ENCODE measurements at regions not wholly inside any gene's neighbourhood (a gene's known extent, or its start where the extent isn't known, plus 50 kb on each side); places are given as distances from the start of the nearest gene placed in this dataset.

- H3K27me3 ChIP-seq (ENCODE audit: control insufficient read depth, insufficient read depth, low read length), result no peaks in the 10 kb centered on the region
- H3K9me3 ChIP-seq (replicated peaks; ENCODE audit: low read length), result no peaks in the 10 kb centered on the region
- no peaks in the 10 kb centered on the region for H3K36me3 ChIP-seq (ENCODE audit: insufficient read depth, low read length)
- H3K9ac ChIP-seq (ENCODE audit: low read depth, low read length), result no peak overlapping the region
- H3K4me1 ChIP-seq (ENCODE audit: control insufficient read depth, insufficient read depth, low read length), result peaks cover 26% of the 10 kb centered on the region
- H3K4me3 ChIP-seq (ENCODE audit: low read length), result no peak overlapping the region
- H3K4me2 ChIP-seq (ENCODE audit: low read length), result peak overlapping the region; percentile 46
Observed at GRCh38 chr2:56680971-56681631, 497.3 kb downstream of the CCDC85A start.

GRCh38 chr2:56681659-56682396 lies 498.0 kb downstream of the CCDC85A start:
- no peaks in the 10 kb centered on the region for H3K36me3 ChIP-seq (ENCODE audit: insufficient read depth, low read length)
- H3K27me3 ChIP-seq (ENCODE audit: control insufficient read depth, insufficient read depth, low read length), result no peaks in the 10 kb centered on the region
- H3K4me3 ChIP-seq (ENCODE audit: low read length), result no peak overlapping the region
- H3K9ac ChIP-seq (ENCODE audit: low read depth, low read length), result no peak overlapping the region
- no peaks in the 10 kb centered on the region for H3K9me3 ChIP-seq (replicated peaks; ENCODE audit: low read length)
- peaks cover 31% of the 10 kb centered on the region for H3K4me1 ChIP-seq (ENCODE audit: control insufficient read depth, insufficient read depth, low read length)
- peak overlapping the region; percentile 29 for H3K4me2 ChIP-seq (ENCODE audit: low read length)

- Histone ChIP-seq H3K9ac (ENCODE audit: low read depth, low read length) (no peak overlapping the region), H3K4me3 (ENCODE audit: low read length) (no peak overlapping the region), H3K4me1 (ENCODE audit: control insufficient read depth, insufficient read depth, low read length) (peaks cover 37% of the 10 kb centered on the region), H3K4me2 (ENCODE audit: low read length) (no peak overlapping the region), H3K9me3 (replicated peaks; ENCODE audit: low read length) (no peaks in the 10 kb centered on the region), H3K27me3 (ENCODE audit: control insufficient read depth, insufficient read depth, low read length) (no peaks in the 10 kb centered on the region), H3K36me3 (ENCODE audit: insufficient read depth, low read length) (no peaks in the 10 kb centered on the region)
Observed at GRCh38 chr2:56682397-56682760, 498.6 kb downstream of the CCDC85A start.

GRCh38 chr2:56684327-56684726 lies 500.5 kb downstream of the CCDC85A start:
- H3K9me3 ChIP-seq (replicated peaks; ENCODE audit: low read length), result no peaks in the 10 kb centered on the region
- no peak overlapping the region for H3K9ac ChIP-seq (ENCODE audit: low read depth, low read length)
- no peak overlapping the region for H3K4me2 ChIP-seq (ENCODE audit: low read length)
- peaks cover 43% of the 10 kb centered on the region for H3K4me1 ChIP-seq (ENCODE audit: control insufficient read depth, insufficient read depth, low read length)
- H3K4me3 ChIP-seq (ENCODE audit: low read length), result no peak overlapping the region
- H3K27me3 ChIP-seq (ENCODE audit: control insufficient read depth, insufficient read depth, low read length), result no peaks in the 10 kb centered on the region
- H3K36me3 ChIP-seq (ENCODE audit: insufficient read depth, low read length), result no peaks in the 10 kb centered on the region

DNA sequence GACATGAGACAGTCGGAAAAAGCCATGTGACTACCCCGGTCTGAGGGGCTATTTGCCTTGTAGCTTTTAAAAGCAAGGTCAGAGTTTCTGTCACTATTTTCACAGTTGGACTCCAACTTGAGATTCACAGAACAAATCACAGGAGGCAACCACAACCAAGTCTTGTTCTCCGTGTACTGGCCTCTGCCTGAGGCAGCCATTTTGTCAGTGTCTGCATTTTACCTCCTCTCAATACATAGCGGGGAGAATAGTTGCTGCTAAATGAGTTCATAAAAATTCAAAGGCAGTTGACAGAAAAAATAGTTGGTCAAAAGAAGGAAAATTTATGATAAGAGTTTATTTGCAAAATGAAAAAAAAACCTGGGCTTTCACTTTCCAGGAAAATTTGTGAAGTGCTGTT lies 501.4 kb downstream of the CCDC85A start:
- Histone ChIP-seq H3K27me3 (ENCODE audit: control insufficient read depth, insufficient read depth, low read length) (no peaks in the 10 kb centered on the region), H3K36me3 (ENCODE audit: insufficient read depth, low read length) (no peaks in the 10 kb centered on the region), H3K4me3 (ENCODE audit: low read length) (no peak overlapping the region), H3K9me3 (replicated peaks; ENCODE audit: low read length) (no peaks in the 10 kb centered on the region), H3K4me1 (ENCODE audit: control insufficient read depth, insufficient read depth, low read length) (peaks cover 39% of the 10 kb centered on the region), H3K9ac (ENCODE audit: low read depth, low read length) (no peak overlapping the region), H3K4me2 (ENCODE audit: low read length) (no peak overlapping the region)

- H3K4me1 ChIP-seq (ENCODE audit: control insufficient read depth, insufficient read depth, low read length), result peaks cover 20% of the 10 kb centered on the region
- H3K9ac ChIP-seq (ENCODE audit: low read depth, low read length), result no peak overlapping the region
- no peak overlapping the region for H3K4me2 ChIP-seq (ENCODE audit: low read length)
- H3K9me3 ChIP-seq (replicated peaks; ENCODE audit: low read length), result no peaks in the 10 kb centered on the region
- no peaks in the 10 kb centered on the region for H3K36me3 ChIP-seq (ENCODE audit: insufficient read depth, low read length)
- H3K27me3 ChIP-seq (ENCODE audit: control insufficient read depth, insufficient read depth, low read length), result no peaks in the 10 kb centered on the region
- no peak overlapping the region for H3K4me3 ChIP-seq (ENCODE audit: low read length)
Observed at GRCh38 chr2:56687169-56687568, 503.4 kb downstream of the CCDC85A start.

DNA sequence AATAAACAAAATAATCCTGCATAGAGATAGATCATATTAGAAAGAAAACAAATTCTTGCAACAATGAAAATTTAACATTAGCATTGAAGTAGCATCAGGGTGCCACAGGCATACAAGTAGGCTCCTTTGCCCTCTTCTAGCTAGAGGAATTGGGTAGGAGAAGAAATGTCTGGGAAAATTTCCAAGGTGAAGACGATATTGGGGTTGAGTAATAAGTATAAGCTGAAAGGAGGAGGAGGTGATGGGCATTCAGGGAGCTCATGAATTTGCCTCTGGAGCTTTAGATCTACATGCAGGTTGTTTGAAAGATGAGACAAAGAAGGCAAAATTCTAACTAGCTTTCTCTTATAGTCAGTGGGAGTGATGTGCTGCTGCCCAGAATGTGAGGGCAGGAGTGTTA lies 504.9 kb downstream of the CCDC85A start:
- no peaks in the 10 kb centered on the region for H3K36me3 ChIP-seq (ENCODE audit: insufficient read depth, low read length)
- H3K9me3 ChIP-seq (replicated peaks; ENCODE audit: low read length), result no peaks in the 10 kb centered on the region
- no peak overlapping the region for H3K9ac ChIP-seq (ENCODE audit: low read depth, low read length)
- H3K27me3 ChIP-seq (ENCODE audit: control insufficient read depth, insufficient read depth, low read length), result no peaks in the 10 kb centered on the region
- peaks cover 17% of the 10 kb centered on the region for H3K4me1 ChIP-seq (ENCODE audit: control insufficient read depth, insufficient read depth, low read length)
- H3K4me3 ChIP-seq (ENCODE audit: low read length), result no peak overlapping the region
- no peak overlapping the region for H3K4me2 ChIP-seq (ENCODE audit: low read length)

- H3K36me3 ChIP-seq (ENCODE audit: insufficient read depth, low read length), result no peaks in the 10 kb centered on the region
- no peak overlapping the region for H3K9ac ChIP-seq (ENCODE audit: low read depth, low read length)
- peaks cover 3% of the 10 kb centered on the region for H3K4me1 ChIP-seq (ENCODE audit: control insufficient read depth, insufficient read depth, low read length)
- H3K4me2 ChIP-seq (ENCODE audit: low read length), result no peak overlapping the region
- no peaks in the 10 kb centered on the region for H3K27me3 ChIP-seq (ENCODE audit: control insufficient read depth, insufficient read depth, low read length)
- no peak overlapping the region for H3K4me3 ChIP-seq (ENCODE audit: low read length)
- H3K9me3 ChIP-seq (replicated peaks; ENCODE audit: low read length), result no peaks in the 10 kb centered on the region
Observed at GRCh38 chr2:56693501-56693900, 509.7 kb downstream of the CCDC85A start.

- no peak overlapping the region for H3K9ac ChIP-seq (ENCODE audit: low read depth, low read length)
- H3K4me1 ChIP-seq (ENCODE audit: control insufficient read depth, insufficient read depth, low read length), result no peaks in the 10 kb centered on the region
- no peaks in the 10 kb centered on the region for H3K36me3 ChIP-seq (ENCODE audit: insufficient read depth, low read length)
- H3K27me3 ChIP-seq (ENCODE audit: control insufficient read depth, insufficient read depth, low read length), result no peaks in the 10 kb centered on the region
- no peak overlapping the region for H3K4me3 ChIP-seq (ENCODE audit: low read length)
- no peaks in the 10 kb centered on the region for H3K9me3 ChIP-seq (replicated peaks; ENCODE audit: low read length)
- no peak overlapping the region for H3K4me2 ChIP-seq (ENCODE audit: low read length)
Observed at GRCh38 chr2:56703001-56703400, 519.2 kb downstream of the CCDC85A start.

DNA sequence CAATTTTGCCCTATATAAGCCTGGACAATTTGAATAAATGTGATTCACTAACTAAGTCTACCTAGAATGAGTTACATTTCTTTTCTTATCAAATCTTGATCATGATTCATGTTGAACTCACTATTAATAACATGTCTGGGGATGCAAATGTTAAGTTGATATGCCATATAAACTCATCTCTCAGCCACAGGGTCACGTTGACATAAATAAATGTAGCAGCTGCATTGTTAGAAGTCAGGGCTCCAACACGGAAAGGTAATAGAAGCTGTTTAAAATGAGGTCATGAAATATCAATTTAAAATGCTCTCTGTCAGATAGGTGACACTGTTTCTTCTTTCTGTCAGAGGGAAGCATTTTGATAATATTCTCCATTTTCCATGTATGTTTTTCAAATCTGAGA lies 521.9 kb downstream of the CCDC85A start:
- H3K36me3 ChIP-seq (ENCODE audit: insufficient read depth, low read length), result no peaks in the 10 kb centered on the region
- H3K27me3 ChIP-seq (ENCODE audit: control insufficient read depth, insufficient read depth, low read length), result no peaks in the 10 kb centered on the region
- no peaks in the 10 kb centered on the region for H3K4me1 ChIP-seq (ENCODE audit: control insufficient read depth, insufficient read depth, low read length)
- H3K9me3 ChIP-seq (replicated peaks; ENCODE audit: low read length), result no peaks in the 10 kb centered on the region
- H3K4me3 ChIP-seq (ENCODE audit: low read length), result no peak overlapping the region
- no peak overlapping the region for H3K9ac ChIP-seq (ENCODE audit: low read depth, low read length)
- no peak overlapping the region for H3K4me2 ChIP-seq (ENCODE audit: low read length)

DNA sequence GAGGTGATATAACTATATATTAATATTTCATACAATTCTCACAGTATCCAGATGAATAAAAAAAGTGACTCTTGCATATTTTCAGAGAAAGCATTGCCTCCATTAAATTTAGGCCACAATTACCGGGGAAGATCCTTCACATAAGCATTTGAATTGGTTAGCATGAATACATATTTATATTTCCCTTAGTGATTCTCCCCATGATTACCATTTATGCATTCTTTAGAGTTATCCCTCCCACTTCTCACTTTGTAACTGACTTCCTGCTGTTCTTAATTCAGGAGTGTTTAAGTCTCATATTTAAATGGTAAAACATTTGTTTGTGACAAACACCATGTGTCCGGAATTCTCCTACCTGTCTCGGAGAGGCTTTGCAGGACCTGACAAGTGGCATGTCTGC lies 523.4 kb downstream of the CCDC85A start:
- no peaks in the 10 kb centered on the region for H3K4me1 ChIP-seq (ENCODE audit: control insufficient read depth, insufficient read depth, low read length)
- H3K9me3 ChIP-seq (replicated peaks; ENCODE audit: low read length), result no peaks in the 10 kb centered on the region
- no peak overlapping the region for H3K4me3 ChIP-seq (ENCODE audit: low read length)
- no peak overlapping the region for H3K4me2 ChIP-seq (ENCODE audit: low read length)
- no peak overlapping the region for H3K9ac ChIP-seq (ENCODE audit: low read depth, low read length)
- no peaks in the 10 kb centered on the region for H3K27me3 ChIP-seq (ENCODE audit: control insufficient read depth, insufficient read depth, low read length)
- no peaks in the 10 kb centered on the region for H3K36me3 ChIP-seq (ENCODE audit: insufficient read depth, low read length)

DNA sequence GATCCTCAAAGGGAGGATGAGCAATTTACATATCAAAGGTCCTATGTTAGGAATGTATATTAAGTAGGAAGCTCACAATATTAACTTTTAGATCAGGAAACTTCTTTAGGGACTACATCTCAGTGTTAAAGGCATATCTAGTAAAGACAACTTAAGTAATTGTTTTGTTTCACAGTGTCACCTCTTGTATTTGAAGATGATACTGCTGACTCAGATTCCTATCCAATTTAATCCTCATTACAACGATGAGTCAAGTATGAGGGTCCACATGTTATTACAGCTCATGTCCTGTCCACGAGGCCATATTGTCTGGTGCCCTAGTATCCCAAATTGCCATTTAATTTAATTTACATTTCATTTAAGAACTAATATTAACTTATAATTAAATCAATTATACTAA lies 523.9 kb downstream of the CCDC85A start:
- Histone ChIP-seq H3K4me3 (ENCODE audit: low read length) (no peak overlapping the region), H3K4me1 (ENCODE audit: control insufficient read depth, insufficient read depth, low read length) (no peaks in the 10 kb centered on the region), H3K9ac (ENCODE audit: low read depth, low read length) (no peak overlapping the region), H3K27me3 (ENCODE audit: control insufficient read depth, insufficient read depth, low read length) (no peaks in the 10 kb centered on the region), H3K9me3 (replicated peaks; ENCODE audit: low read length) (no peaks in the 10 kb centered on the region), H3K4me2 (ENCODE audit: low read length) (no peak overlapping the region), H3K36me3 (ENCODE audit: insufficient read depth, low read length) (no peaks in the 10 kb centered on the region)
